PC-3 (cell line): ENCODE measurements at regions not wholly inside any gene's neighbourhood (a gene's known extent, or its start where the extent isn't known, plus 50 kb on each side); places are given as distances from the start of the nearest gene placed in this dataset.

Experiments
- EZH2 ChIP-seq: fragments of 300-600 bp; sonication (generic); IDR thresholded peaks from one replicate; pipeline ENCODE4 v1.6.1; 2017; ENCODE audit warnings: antibody characterized with exemption, mild to moderate bottlenecking, low read length; ENCODE audit not compliant: unreplicated experiment
- EZH2phosphoT487 ChIP-seq: fragments of 300-600 bp; sonication (generic); IDR thresholded peaks from 2 replicates; pipeline ENCODE4 v1.6.1; 2018; ENCODE audit warnings: mild to moderate bottlenecking, antibody characterized with exemption, low read length, borderline replicate concordance
- TF ChIP-seq, protein P1 (sequence below): fragments of 300-600 bp; sonication (generic); conservative IDR thresholded peaks from 2 replicates; pipeline ENCODE4 v1.5.1; 2017; ENCODE audit warnings: antibody characterized with exemption, low read depth, mild to moderate bottlenecking, low read length

GRCh38 chr10:53447576-53447975 lies 675.0 kb upstream of the MBL2 start:
- TF ChIP-seq, protein P1, sequence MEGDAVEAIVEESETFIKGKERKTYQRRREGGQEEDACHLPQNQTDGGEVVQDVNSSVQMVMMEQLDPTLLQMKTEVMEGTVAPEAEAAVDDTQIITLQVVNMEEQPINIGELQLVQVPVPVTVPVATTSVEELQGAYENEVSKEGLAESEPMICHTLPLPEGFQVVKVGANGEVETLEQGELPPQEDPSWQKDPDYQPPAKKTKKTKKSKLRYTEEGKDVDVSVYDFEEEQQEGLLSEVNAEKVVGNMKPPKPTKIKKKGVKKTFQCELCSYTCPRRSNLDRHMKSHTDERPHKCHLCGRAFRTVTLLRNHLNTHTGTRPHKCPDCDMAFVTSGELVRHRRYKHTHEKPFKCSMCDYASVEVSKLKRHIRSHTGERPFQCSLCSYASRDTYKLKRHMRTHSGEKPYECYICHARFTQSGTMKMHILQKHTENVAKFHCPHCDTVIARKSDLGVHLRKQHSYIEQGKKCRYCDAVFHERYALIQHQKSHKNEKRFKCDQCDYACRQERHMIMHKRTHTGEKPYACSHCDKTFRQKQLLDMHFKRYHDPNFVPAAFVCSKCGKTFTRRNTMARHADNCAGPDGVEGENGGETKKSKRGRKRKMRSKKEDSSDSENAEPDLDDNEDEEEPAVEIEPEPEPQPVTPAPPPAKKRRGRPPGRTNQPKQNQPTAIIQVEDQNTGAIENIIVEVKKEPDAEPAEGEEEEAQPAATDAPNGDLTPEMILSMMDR: no peak
- TF ChIP-seq EZH2: no peak
- no peak for TF ChIP-seq EZH2phosphoT487
